ENCODE measurements at regions not wholly inside any gene's neighbourhood (a gene's known extent, or its start where the extent isn't known, plus 50 kb on each side); places are given as distances from the start of the nearest gene placed in this dataset.

DNA sequence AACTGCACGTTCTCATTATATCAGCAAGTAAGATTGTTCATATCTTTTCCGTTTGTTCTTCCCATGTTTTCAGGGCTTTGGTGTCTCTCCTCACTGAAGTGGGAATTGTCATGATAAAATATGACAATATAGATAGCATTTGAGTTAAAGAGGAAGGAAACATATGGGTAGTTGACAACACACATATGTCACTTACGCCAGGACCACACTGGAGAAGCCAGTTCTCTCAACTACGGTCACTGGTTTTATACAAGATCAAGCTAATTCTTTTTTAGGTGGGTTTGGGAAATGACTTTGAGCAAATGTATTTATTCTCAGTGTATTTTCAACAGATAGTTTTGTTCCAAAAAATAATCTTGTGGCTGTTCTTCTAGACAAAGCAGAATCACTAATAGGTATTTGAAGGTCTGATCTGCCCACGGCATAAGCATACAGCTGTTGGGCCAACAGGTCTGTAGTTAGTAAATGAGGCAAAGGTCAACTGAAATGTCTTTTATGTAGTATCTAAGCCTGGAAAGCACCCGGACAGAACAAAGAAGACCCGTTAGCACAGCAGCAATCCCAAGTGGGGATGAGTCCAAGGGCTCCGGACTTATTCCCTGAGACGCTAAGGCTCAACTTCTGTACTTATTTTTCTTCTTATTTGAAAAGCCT is 433.6 kb upstream of the ZP4 start:
- in situ Hi-C loops (cut with MboI; ENCODE audit: low sequenced_read_pairs, unreplicated experiment): no loop called here
- TF ChIP-seq CTCF (IDR thresholded peaks at IDR 0.05; ENCODE audit: borderline replicate concordance, control extremely low read depth, extremely low read depth, insufficient read depth, missing control alignments): no peak

GRCh38 chr1:238323490-238323889 is 432.8 kb upstream of the ZP4 start:
- TF ChIP-seq CTCF (IDR thresholded peaks at IDR 0.05; ENCODE audit: borderline replicate concordance, control extremely low read depth, extremely low read depth, insufficient read depth, missing control alignments): no peak
- no peak for DNase-seq (ENCODE audit: low spot score)
- in situ Hi-C loops (cut with MboI; ENCODE audit: low sequenced_read_pairs, unreplicated experiment): no loop called here

More for the DNA sequence above, 433.6 kb upstream of the ZP4 start:
- DNase-seq (ENCODE audit: low spot score): no peak

GRCh38 chr1:238319957-238320356 is 429.2 kb upstream of the ZP4 start:
- DNase-seq (ENCODE audit: low spot score): no peak
- in situ Hi-C loops (cut with MboI; ENCODE audit: low sequenced_read_pairs, unreplicated experiment): no loop called here
- TF ChIP-seq CTCF (IDR thresholded peaks at IDR 0.05; ENCODE audit: borderline replicate concordance, control extremely low read depth, extremely low read depth, insufficient read depth, missing control alignments): no peak

DNA sequence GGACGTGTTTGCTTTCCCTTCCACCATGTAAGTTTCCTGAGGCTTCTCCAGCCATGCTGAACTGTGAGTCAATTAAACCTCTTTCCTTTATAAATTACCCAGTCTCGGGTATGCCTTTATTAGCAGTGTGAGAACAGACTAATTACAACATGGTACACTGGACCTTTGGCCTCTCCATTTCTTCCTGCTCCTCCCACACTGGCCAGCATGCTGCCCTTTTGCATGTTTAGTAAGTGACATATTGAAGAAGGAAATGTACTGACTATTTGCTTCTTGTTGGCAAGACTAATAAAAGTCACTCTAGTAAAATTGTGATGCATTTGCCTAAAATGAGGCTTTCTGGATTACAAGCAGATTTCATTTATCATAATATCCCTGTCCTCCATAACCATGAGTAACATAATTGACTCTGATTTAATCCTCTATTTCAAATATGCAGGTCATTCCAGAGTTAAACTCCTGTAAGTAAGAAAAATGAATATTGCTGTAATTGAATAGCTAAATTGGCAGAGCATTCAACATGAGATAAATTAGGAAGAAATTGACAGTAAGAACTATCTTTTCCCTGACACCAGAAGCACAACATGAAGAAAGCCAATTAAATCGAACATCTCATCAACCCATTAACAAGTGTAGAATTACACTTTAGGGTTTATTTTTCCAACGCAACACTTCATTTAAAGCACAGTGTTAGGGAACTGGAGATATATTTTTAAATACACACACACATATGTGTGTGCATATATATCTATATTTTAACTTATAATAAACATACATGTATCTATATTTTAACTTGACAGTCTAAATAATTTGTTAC is 427.8 kb upstream of the ZP4 start:
- no peak for TF ChIP-seq CTCF (IDR thresholded peaks at IDR 0.05; ENCODE audit: borderline replicate concordance, control extremely low read depth, extremely low read depth, insufficient read depth, missing control alignments)
- no peak for DNase-seq (ENCODE audit: low spot score)
- in situ Hi-C loops (cut with MboI; ENCODE audit: low sequenced_read_pairs, unreplicated experiment): no loop called here

GRCh38 chr1:238312969-238313368 is 422.2 kb upstream of the ZP4 start:
- DNase-seq (ENCODE audit: low spot score): no peak
- in situ Hi-C loops (cut with MboI; ENCODE audit: low sequenced_read_pairs, unreplicated experiment): no loop called here
- no peak for TF ChIP-seq CTCF (IDR thresholded peaks at IDR 0.05; ENCODE audit: borderline replicate concordance, control extremely low read depth, extremely low read depth, insufficient read depth, missing control alignments)

GRCh38 chr1:238306411-238306810 is 415.7 kb upstream of the ZP4 start:
- TF ChIP-seq CTCF (IDR thresholded peaks at IDR 0.05; ENCODE audit: borderline replicate concordance, control extremely low read depth, extremely low read depth, insufficient read depth, missing control alignments): no peak
- in situ Hi-C loops (cut with MboI; ENCODE audit: low sequenced_read_pairs, unreplicated experiment): no loop called here

More at GRCh38 chr1:238306411-238306810, 415.7 kb upstream of the ZP4 start:
- no peak for DNase-seq (ENCODE audit: low spot score)

Measured in GM13976 (cell line).